MM.1S (cell line): ENCODE measurements at regions not wholly inside any gene's neighbourhood (a gene's known extent, or its start where the extent isn't known, plus 50 kb on each side); places are given as distances from the start of the nearest gene placed in this dataset.

ENCODE experiments used
- DNase-seq: peaks from one replicate; pipeline ENCODE4 v3.0.0-alpha.2; 2015
- H2AFZ ChIP-seq: fragments of 300-600 bp; sonication (generic); 2 replicates; pipeline ENCODE4 v1.6.0; 2016; ENCODE audit warnings: antibody characterized with exemption, low read length
- H3F3A ChIP-seq: fragments of 300-600 bp; sonication (generic); 2 replicates; pipeline ENCODE4 v1.6.1; 2016; ENCODE audit warnings: mild to moderate bottlenecking, antibody characterized with exemption, low read length, moderate library complexity, mixed read lengths; ENCODE audit not compliant: insufficient read depth
- H3K27ac ChIP-seq: fragments of 300-600 bp; sonication (generic); 2 replicates; pipeline ENCODE4 v1.5.1; 2016; ENCODE audit warnings: mild to moderate bottlenecking, low read length
- H3K27me3 ChIP-seq: fragments of 300-600 bp; sonication (generic); replicated peaks from 2 replicates; pipeline ENCODE4 v1.6.0; 2016; ENCODE audit warnings: low read length; ENCODE audit not compliant: insufficient read depth
- H3K36me3 ChIP-seq: fragments of 300-600 bp; sonication (generic); replicated peaks from 2 replicates; pipeline ENCODE4 v1.6.1; 2016; ENCODE audit warnings: mild to moderate bottlenecking, low read length, mixed read lengths; ENCODE audit not compliant: insufficient read depth
- H3K4me1 ChIP-seq: fragments of 300-600 bp; sonication (generic); 2 replicates; pipeline ENCODE4 v1.6.1; 2016; ENCODE audit warnings: low read length, mixed read lengths
- H3K4me2 ChIP-seq: fragments of 300-600 bp; sonication (generic); 2 replicates; pipeline ENCODE4 v1.6.0; 2016; ENCODE audit warnings: low read depth, low read length
- H3K4me3 ChIP-seq: fragments of 300-600 bp; sonication (generic); 2 replicates; pipeline ENCODE4 v1.5.1; 2016; ENCODE audit warnings: low read length, mixed read lengths
- H3K79me2 ChIP-seq: fragments of 300-600 bp; sonication (generic); 2 replicates; pipeline ENCODE4 v1.6.1; 2016; ENCODE audit warnings: mixed run types, low read length, mixed read lengths
- H3K9ac ChIP-seq: fragments of 300-600 bp; sonication (generic); 2 replicates; pipeline ENCODE4 v1.6.1; 2016; ENCODE audit warnings: low read length, mixed read lengths
- H3K9me2 ChIP-seq: fragments of 300-600 bp; sonication (generic); replicated peaks from 2 replicates; pipeline ENCODE4 v1.6.1; 2016; ENCODE audit warnings: mild to moderate bottlenecking, low read length, mixed read lengths; ENCODE audit not compliant: insufficient read depth
- H3K9me3 ChIP-seq: fragments of 300-600 bp; sonication (generic); replicated peaks from 2 replicates; pipeline ENCODE4 v1.6.1; 2016; ENCODE audit warnings: mild to moderate bottlenecking, low read length, mixed read lengths; ENCODE audit not compliant: insufficient read depth
- H4K20me1 ChIP-seq: fragments of 300-600 bp; sonication (generic); 2 replicates; pipeline ENCODE4 v1.6.1; 2016; ENCODE audit warnings: mild to moderate bottlenecking, low read length, moderate library complexity, mixed read lengths; ENCODE audit not compliant: insufficient read depth
- EZH2 ChIP-seq: fragments of 300-600 bp; sonication (generic); optimal IDR thresholded peaks from 2 replicates; pipeline ENCODE3; 2017; ENCODE audit warnings: low read depth, mild to moderate bottlenecking, antibody characterized with exemption, low read length, mixed read lengths
- EZH2phosphoT487 ChIP-seq: fragments of 300-600 bp; sonication (generic); IDR thresholded peaks from 2 replicates; pipeline ENCODE4 v1.6.1; 2018; ENCODE audit warnings: antibody characterized with exemption, low read length
- TF ChIP-seq, protein P1 (sequence below): fragments of 300-600 bp; sonication (generic); IDR thresholded peaks from 2 replicates; pipeline ENCODE4 v1.5.1; 2016; ENCODE audit warnings: antibody characterized with exemption, low read length, mixed read lengths

DNA sequence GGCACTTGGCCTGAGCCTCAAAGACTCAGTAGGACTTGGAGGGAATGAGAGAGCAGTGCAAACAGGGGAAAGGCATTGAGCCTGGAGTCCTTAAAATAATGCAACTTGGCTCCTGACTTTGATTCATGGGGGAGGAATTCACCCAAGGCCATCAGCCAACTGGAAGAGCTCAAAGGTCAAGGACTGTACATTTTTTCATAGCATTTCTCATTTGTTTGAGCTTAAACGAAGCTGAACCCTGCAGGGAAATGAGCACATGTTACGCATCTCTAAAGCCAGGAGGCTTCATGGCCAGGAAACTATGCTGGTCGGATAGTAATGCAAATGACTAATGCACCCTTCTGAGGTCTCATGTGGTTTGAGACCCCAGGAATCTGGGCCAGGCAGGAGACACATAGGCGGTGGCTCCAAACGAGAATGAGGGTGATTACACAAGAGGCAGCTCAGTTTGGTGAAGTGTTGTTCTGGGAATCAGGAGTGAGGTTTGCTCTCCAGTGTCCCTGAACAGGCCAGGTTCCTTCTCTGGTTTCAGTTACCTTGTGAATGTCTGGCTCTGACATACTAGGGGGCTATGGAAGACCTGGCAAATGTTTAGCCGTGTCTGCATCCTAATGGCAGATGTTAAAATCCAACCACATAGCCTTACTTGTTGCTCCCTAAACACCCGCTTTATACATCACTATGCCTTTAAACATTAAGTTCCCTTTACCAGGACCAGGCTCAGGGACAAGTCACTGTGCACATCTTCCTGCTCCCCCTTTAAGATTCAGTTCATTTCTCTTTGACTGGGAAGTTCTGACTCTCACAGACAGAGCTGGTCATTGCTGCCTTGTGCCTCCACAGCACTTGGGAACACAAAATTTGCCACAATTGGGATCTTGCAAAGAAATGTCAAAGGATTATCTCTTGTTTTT, 503.9 kb upstream of the USP24 start:
- TF ChIP-seq, protein P1, sequence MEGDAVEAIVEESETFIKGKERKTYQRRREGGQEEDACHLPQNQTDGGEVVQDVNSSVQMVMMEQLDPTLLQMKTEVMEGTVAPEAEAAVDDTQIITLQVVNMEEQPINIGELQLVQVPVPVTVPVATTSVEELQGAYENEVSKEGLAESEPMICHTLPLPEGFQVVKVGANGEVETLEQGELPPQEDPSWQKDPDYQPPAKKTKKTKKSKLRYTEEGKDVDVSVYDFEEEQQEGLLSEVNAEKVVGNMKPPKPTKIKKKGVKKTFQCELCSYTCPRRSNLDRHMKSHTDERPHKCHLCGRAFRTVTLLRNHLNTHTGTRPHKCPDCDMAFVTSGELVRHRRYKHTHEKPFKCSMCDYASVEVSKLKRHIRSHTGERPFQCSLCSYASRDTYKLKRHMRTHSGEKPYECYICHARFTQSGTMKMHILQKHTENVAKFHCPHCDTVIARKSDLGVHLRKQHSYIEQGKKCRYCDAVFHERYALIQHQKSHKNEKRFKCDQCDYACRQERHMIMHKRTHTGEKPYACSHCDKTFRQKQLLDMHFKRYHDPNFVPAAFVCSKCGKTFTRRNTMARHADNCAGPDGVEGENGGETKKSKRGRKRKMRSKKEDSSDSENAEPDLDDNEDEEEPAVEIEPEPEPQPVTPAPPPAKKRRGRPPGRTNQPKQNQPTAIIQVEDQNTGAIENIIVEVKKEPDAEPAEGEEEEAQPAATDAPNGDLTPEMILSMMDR, result no peak
- TF ChIP-seq EZH2phosphoT487 (no peak), EZH2 (no peak)
- DNase-seq, result no peak
- Histone ChIP-seq H3K36me3 (no peaks in the 10 kb centered on the region), H4K20me1 (no peaks in the 10 kb centered on the region), H3K4me1 (no peaks in the 10 kb centered on the region), H3K27me3 (no peaks in the 10 kb centered on the region), H3K79me2 (no peaks in the 10 kb centered on the region), H3K4me3 (no peak overlapping the region), H3K9ac (no peak overlapping the region), H3K9me3 (no peaks in the 10 kb centered on the region), H2AFZ (no peak overlapping the region), H3K9me2 (no peaks in the 10 kb centered on the region), H3K4me2 (no peak overlapping the region), H3F3A (no peaks in the 10 kb centered on the region), H3K27ac (no peak overlapping the region)

DNA sequence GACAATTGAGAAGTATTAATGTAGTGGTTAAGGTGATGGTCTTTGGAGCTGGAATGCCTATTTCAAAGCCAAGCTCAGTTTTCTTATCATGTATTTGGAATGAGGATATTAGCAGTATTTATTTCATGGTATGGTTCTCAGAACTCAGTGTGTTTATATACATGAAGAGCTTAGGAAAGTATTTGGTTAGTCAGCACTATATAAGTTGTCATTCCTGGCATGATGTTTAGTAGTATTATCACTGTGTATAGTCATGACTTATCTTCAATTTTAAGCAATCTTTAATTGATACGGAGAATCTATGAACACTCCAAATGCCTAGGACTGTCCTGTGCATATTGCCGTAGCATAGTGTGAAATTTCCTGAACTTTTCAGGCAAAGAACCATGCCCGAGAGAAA, 501.9 kb upstream of the USP24 start:
- Histone ChIP-seq H3K36me3 (no peaks in the 10 kb centered on the region), H3K9ac (no peak overlapping the region), H3K4me1 (no peaks in the 10 kb centered on the region), H3K9me3 (no peaks in the 10 kb centered on the region), H3K9me2 (no peaks in the 10 kb centered on the region), H2AFZ (no peak overlapping the region), H3K4me3 (no peak overlapping the region), H3K79me2 (no peaks in the 10 kb centered on the region), H3K27ac (no peak overlapping the region), H3K4me2 (no peak overlapping the region), H4K20me1 (no peaks in the 10 kb centered on the region), H3F3A (no peaks in the 10 kb centered on the region), H3K27me3 (no peaks in the 10 kb centered on the region)
- no peak for DNase-seq
- no peak for TF ChIP-seq EZH2phosphoT487
- TF ChIP-seq, protein P1, result no peak
- no peak for TF ChIP-seq EZH2

DNA sequence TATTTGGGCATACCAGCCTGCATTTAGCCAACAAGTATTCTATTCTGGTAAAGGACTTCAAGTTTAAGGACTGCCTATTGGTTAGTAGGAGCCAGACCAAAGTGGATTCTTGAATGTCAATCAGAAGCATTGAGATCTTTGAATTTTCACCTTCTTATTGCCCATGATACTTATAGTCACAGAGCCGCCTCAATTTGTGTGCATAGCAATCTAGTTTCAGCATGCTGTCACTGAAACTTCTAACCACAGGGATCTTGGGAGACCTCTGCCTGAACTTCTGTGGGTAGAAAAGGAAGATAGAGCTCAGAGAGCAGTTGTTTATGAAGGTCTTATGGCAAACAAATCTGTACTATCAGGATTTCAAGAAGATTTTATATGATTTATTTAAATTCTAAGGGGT, 501.4 kb upstream of the USP24 start:
- H3K4me3 ChIP-seq, result no peak overlapping the region
- no peaks in the 10 kb centered on the region for H3K79me2 ChIP-seq
- H3K4me2 ChIP-seq, result no peak overlapping the region
- no peaks in the 10 kb centered on the region for H4K20me1 ChIP-seq
- H3K9me3 ChIP-seq, result no peaks in the 10 kb centered on the region
- no peak overlapping the region for H2AFZ ChIP-seq
- no peaks in the 10 kb centered on the region for H3K9me2 ChIP-seq
- TF ChIP-seq EZH2 (no peak), EZH2phosphoT487 (no peak)
- TF ChIP-seq, protein P1, result no peak
- no peak overlapping the region for H3K27ac ChIP-seq
- H3K9ac ChIP-seq, result no peak overlapping the region
- DNase-seq, result peak; percentile 65
- no peaks in the 10 kb centered on the region for H3K36me3 ChIP-seq
- H3K27me3 ChIP-seq, result no peaks in the 10 kb centered on the region
- no peaks in the 10 kb centered on the region for H3F3A ChIP-seq
- H3K4me1 ChIP-seq, result no peaks in the 10 kb centered on the region
